ENCODE measurements at regions not wholly inside any gene's neighbourhood (a gene's known extent, or its start where the extent isn't known, plus 50 kb on each side); places are given as distances from the start of the nearest gene placed in this dataset.

DNA sequence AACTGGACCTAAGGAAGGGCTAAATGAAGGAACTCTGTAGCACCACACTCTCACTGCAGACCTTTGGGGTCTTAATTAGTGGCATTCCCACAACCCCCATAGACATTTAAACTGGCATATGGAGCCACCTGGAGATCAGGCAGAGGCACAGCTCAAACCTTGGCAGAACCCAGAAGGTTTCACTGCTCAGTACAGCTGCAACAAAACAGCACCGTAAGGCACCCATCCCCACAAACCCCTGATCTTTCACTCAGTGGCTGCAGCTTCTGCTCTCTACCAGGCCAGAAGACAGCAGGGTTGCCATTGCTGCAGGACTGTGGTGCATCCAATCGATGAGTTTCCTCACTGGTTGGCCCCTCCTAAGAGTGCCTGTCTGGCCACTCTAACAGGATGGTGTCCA, 361.6 kb upstream of the VRK2 start:
- POLR2A ChIA-PET = no interaction called here
- Histone ChIP-seq H3K27ac (ENCODE audit: insufficient read depth, low read depth, low read length) (no peak overlapping the region), H3K4me2 (ENCODE audit: insufficient read depth, low read length) (no peak overlapping the region), H3K79me2 (ENCODE audit: control insufficient read depth, insufficient read depth, low read length) (no peaks in the 10 kb centered on the region), H3K9ac (replicated peaks; ENCODE audit: extremely low read depth, insufficient read depth, low read length) (no peak overlapping the region), H3K36me3 (ENCODE audit: control insufficient read depth in 2 of 2, extremely low read depth in 1 of 2, insufficient read depth in 2 of 2, low read length in 2 of 2) (no peaks in the 10 kb centered on the region), H3K9me3 (replicated peaks; ENCODE audit: control insufficient read depth, insufficient read depth, low read length) (no peaks in the 10 kb centered on the region), H3K27me3 (ENCODE audit: control insufficient read depth in 2 of 2, insufficient read depth in 2 of 2, low read length in 2 of 2) (no peaks in the 10 kb centered on the region), H3K4me1 (ENCODE audit: control insufficient read depth, extremely low read depth, insufficient read depth, low read length) (no peaks in the 10 kb centered on the region), H3K4me3 (replicated peaks in 1 of 3; ENCODE audit: insufficient read depth in 1 of 3, low read depth in 1 of 3, low read length in 3 of 3) (no peak overlapping the region), H2AFZ (ENCODE audit: low read depth, low read length) (no peak overlapping the region), H4K20me1 (replicated peaks; ENCODE audit: control insufficient read depth, extremely low read depth, insufficient read depth, low read length) (no peaks in the 10 kb centered on the region), H3K9me1 (replicated peaks; ENCODE audit: control insufficient read depth, extremely low read depth, insufficient read depth, low read length) (no peaks in the 10 kb centered on the region)
- TF ChIP-seq, protein P1, sequence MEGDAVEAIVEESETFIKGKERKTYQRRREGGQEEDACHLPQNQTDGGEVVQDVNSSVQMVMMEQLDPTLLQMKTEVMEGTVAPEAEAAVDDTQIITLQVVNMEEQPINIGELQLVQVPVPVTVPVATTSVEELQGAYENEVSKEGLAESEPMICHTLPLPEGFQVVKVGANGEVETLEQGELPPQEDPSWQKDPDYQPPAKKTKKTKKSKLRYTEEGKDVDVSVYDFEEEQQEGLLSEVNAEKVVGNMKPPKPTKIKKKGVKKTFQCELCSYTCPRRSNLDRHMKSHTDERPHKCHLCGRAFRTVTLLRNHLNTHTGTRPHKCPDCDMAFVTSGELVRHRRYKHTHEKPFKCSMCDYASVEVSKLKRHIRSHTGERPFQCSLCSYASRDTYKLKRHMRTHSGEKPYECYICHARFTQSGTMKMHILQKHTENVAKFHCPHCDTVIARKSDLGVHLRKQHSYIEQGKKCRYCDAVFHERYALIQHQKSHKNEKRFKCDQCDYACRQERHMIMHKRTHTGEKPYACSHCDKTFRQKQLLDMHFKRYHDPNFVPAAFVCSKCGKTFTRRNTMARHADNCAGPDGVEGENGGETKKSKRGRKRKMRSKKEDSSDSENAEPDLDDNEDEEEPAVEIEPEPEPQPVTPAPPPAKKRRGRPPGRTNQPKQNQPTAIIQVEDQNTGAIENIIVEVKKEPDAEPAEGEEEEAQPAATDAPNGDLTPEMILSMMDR (IDR thresholded peaks at IDR 0.05; ENCODE audit: extremely low read depth in 1 of 2, insufficient read depth in 1 of 2, low read depth in 1 of 2, low read length in 2 of 2) = no peak
- TF ChIP-seq, protein P2, sequence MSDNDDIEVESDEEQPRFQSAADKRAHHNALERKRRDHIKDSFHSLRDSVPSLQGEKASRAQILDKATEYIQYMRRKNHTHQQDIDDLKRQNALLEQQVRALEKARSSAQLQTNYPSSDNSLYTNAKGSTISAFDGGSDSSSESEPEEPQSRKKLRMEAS (IDR thresholded peaks at IDR 0.05; ENCODE audit: insufficient read depth, insufficient read length) = no peak
- TF ChIP-seq GATA2 (IDR thresholded peaks at IDR 0.05; ENCODE audit: insufficient read depth, insufficient read length, low read depth, low read length) (no peak), MYC (IDR thresholded peaks at IDR 0.05; ENCODE audit: low read depth, low read length) (no peak), EZH2 (IDR thresholded peaks at IDR 0.05; ENCODE audit: borderline replicate concordance, low read depth, low read length, severe bottlenecking) (no peak), JUN (IDR thresholded peaks at IDR 0.05; ENCODE audit: borderline replicate concordance, insufficient read depth, insufficient read length, low read depth) (no peak), POLR2A (IDR thresholded peaks at IDR 0.05; ENCODE audit: low read depth, low read length) (no peak), FOS (IDR thresholded peaks at IDR 0.05; ENCODE audit: borderline replicate concordance, insufficient read depth, low read length) (no peak), POLR2AphosphoS5 (IDR thresholded peaks at IDR 0.05; ENCODE audit: insufficient read depth, low read depth, low read length) (no peak)
- CTCF ChIA-PET = no interaction called here
- FAIRE-seq (no peak), DNase-seq (ENCODE audit: low read depth, low spot score) (no peak)
- intact Hi-C loops (cut with micrococcal nuclease) = no loop called here
- no TSS peak for BruUV-seq (replicated peaks)
- dilution Hi-C loops (cut with MboI; ENCODE audit: extremely low pct_ligation_motif_present, low sequenced_read_pairs) = no loop called here

All from endothelial cell of umbilical vein (primary cell).